ENCODE measurements at regions not wholly inside any gene's neighbourhood (a gene's known extent, or its start where the extent isn't known, plus 50 kb on each side); places are given as distances from the start of the nearest gene placed in this dataset.

DNA sequence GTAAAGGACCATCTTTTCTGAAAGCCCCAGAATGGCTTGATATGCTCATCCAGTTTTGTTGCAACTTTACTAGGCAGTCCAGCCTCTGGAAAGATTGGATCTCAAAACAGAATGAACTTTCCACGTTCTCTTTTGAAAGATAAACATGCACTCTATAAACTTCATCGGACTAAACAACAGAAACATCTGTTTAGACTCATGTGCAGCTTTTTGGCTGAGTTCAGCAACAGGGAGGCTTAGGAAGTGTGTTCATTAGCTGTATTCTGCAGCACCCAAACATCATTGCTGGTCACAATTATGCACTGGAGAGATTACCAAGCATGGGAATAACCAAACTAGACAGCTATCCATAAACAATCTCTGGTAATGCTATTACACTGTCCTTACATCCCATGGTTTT, 180.5 kb downstream of the TENT5A start:
- Histone ChIP-seq H3K27me3 (ENCODE audit: insufficient read depth, poor library complexity, severe bottlenecking) (no peaks in the 10 kb centered on the region), H3K4me3 (replicated peaks; ENCODE audit: insufficient read depth, low read length) (no peak overlapping the region), H3K27ac (replicated peaks) (no peak overlapping the region)
- TF ChIP-seq SPI1 (IDR thresholded peaks at IDR 0.05; ENCODE audit: borderline replicate concordance, low read depth) (no peak), GABPA (IDR thresholded peaks at IDR 0.05; ENCODE audit: low read depth) (no peak)
- TF ChIP-seq, protein P1, sequence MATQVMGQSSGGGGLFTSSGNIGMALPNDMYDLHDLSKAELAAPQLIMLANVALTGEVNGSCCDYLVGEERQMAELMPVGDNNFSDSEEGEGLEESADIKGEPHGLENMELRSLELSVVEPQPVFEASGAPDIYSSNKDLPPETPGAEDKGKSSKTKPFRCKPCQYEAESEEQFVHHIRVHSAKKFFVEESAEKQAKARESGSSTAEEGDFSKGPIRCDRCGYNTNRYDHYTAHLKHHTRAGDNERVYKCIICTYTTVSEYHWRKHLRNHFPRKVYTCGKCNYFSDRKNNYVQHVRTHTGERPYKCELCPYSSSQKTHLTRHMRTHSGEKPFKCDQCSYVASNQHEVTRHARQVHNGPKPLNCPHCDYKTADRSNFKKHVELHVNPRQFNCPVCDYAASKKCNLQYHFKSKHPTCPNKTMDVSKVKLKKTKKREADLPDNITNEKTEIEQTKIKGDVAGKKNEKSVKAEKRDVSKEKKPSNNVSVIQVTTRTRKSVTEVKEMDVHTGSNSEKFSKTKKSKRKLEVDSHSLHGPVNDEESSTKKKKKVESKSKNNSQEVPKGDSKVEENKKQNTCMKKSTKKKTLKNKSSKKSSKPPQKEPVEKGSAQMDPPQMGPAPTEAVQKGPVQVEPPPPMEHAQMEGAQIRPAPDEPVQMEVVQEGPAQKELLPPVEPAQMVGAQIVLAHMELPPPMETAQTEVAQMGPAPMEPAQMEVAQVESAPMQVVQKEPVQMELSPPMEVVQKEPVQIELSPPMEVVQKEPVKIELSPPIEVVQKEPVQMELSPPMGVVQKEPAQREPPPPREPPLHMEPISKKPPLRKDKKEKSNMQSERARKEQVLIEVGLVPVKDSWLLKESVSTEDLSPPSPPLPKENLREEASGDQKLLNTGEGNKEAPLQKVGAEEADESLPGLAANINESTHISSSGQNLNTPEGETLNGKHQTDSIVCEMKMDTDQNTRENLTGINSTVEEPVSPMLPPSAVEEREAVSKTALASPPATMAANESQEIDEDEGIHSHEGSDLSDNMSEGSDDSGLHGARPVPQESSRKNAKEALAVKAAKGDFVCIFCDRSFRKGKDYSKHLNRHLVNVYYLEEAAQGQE (IDR thresholded peaks at IDR 0.05; ENCODE audit: insufficient replicate concordance, low read depth): no peak
- no peak for DNase-seq (ENCODE audit: low read depth in 1 of 2, low spot score in 1 of 2)

DNA sequence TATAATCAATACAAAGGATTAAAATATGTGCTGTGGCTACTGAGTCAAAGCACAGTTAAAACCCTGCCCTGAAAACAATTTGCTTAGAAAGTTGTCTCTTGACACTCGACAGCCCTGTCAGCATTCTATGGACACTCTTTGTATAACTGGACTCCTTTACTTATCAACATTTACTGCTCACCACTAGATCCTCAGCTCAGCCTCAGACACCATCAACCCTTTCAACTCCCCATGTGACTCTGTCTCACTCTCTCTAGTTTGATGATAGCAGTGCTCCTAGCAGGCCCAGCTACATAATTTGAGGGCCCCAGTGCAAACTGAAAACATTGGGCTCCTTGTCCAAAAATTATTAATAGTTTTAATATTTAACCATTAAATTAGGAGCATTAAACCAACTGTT, 181.8 kb downstream of the TENT5A start:
- no peak overlapping the region for H3K27ac ChIP-seq (replicated peaks)
- TF ChIP-seq, protein P2, sequence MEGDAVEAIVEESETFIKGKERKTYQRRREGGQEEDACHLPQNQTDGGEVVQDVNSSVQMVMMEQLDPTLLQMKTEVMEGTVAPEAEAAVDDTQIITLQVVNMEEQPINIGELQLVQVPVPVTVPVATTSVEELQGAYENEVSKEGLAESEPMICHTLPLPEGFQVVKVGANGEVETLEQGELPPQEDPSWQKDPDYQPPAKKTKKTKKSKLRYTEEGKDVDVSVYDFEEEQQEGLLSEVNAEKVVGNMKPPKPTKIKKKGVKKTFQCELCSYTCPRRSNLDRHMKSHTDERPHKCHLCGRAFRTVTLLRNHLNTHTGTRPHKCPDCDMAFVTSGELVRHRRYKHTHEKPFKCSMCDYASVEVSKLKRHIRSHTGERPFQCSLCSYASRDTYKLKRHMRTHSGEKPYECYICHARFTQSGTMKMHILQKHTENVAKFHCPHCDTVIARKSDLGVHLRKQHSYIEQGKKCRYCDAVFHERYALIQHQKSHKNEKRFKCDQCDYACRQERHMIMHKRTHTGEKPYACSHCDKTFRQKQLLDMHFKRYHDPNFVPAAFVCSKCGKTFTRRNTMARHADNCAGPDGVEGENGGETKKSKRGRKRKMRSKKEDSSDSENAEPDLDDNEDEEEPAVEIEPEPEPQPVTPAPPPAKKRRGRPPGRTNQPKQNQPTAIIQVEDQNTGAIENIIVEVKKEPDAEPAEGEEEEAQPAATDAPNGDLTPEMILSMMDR (IDR thresholded peaks at IDR 0.05; ENCODE audit: insufficient read depth, low read length): no peak
- TF ChIP-seq, protein P1 (IDR thresholded peaks at IDR 0.05; ENCODE audit: insufficient replicate concordance, low read depth): no peak
- TF ChIP-seq GABPA (IDR thresholded peaks at IDR 0.05; ENCODE audit: low read depth) (no peak), POLR2AphosphoS5 (IDR thresholded peaks at IDR 0.05; ENCODE audit: low read depth) (no peak), SPI1 (IDR thresholded peaks at IDR 0.05; ENCODE audit: borderline replicate concordance, low read depth) (no peak)
- H3K4me3 ChIP-seq (replicated peaks; ENCODE audit: insufficient read depth, low read length): no peak overlapping the region
- DNase-seq (ENCODE audit: low read depth in 1 of 2, low spot score in 1 of 2): no peak
- H3K27me3 ChIP-seq (ENCODE audit: insufficient read depth, poor library complexity, severe bottlenecking): no peaks in the 10 kb centered on the region

DNA sequence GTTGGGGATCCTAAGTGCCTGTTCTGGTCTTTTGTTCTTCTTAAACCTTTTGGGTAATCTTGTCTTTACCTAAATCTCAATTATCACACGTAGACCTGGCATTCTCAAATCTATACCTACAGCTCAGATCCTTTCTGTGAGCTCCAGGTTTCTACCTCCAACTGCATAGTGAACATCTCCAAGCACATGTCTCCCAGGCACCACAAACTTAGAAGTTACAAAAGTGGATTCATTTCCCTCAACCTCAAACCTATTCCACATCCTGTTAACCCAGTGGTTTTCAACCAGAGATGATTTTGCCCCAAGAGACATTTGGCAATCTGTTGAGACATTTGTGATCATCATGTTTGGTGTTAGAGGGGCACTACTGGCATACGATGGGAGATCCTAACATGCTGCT, 183.5 kb downstream of the TENT5A start:
- TF ChIP-seq SPI1 (IDR thresholded peaks at IDR 0.05; ENCODE audit: borderline replicate concordance, low read depth): no peak
- TF ChIP-seq, protein P2 (IDR thresholded peaks at IDR 0.05; ENCODE audit: insufficient read depth, low read length): no peak
- TF ChIP-seq GABPA (IDR thresholded peaks at IDR 0.05; ENCODE audit: low read depth): no peak
- TF ChIP-seq, protein P1 (IDR thresholded peaks at IDR 0.05; ENCODE audit: insufficient replicate concordance, low read depth): no peak
- TF ChIP-seq POLR2AphosphoS5 (IDR thresholded peaks at IDR 0.05; ENCODE audit: low read depth): no peak

More for the DNA sequence above, 183.5 kb downstream of the TENT5A start:
- no peaks in the 10 kb centered on the region for H3K27me3 ChIP-seq (ENCODE audit: insufficient read depth, poor library complexity, severe bottlenecking)
- H3K4me3 ChIP-seq (replicated peaks; ENCODE audit: insufficient read depth, low read length): no peak overlapping the region
- DNase-seq (ENCODE audit: low read depth in 1 of 2, low spot score in 1 of 2): no peak
- H3K27ac ChIP-seq (replicated peaks): no peak overlapping the region

Measured in HL-60 (cell line).